H4 (cell line): ENCODE measurements at regions not wholly inside any gene's neighbourhood (a gene's known extent, or its start where the extent isn't known, plus 50 kb on each side); places are given as distances from the start of the nearest gene placed in this dataset.

Experiments
- DNase-seq: peaks from one replicate; pipeline ENCODE4 v3.0.0-alpha.2; 2015; ENCODE audit warnings: low spot score

DNA sequence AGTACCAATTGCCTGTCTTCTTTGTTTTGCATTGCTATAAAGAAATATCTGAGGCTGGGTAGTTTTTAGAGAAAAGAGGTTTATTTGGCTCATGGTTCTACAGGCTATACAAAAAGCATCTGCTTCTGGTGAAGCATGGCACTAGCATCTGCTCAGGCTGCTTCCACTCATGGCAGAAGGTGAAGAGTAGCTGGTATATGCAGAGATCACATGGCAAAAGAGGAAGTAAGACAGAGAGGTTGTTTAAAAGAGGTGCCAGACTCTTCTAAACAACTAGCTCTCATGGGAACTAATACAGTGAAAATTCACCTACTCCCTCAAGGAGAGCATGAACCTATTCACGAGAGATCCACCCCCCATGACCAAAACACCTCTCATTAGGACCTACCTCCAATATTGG is 56.7 kb upstream of the GUCA2B start:
- no peak for DNase-seq

DNA sequence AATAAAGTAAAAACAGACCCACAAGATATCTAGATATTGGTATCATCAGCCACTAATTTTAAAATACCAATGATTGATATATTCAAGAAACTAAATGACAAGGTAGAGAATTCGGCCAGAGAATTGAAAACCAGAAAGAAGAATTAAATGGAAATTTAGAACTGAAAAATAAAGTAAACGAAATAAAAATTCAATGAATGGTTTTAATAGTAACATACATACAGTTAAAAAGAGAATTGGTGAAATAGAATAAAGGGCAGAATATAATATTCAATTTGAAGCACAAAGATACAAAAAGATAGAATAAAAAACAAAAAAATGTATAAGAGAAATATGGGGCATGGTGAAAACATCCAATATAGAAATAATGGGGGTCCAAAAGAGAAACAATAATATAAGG is 64.0 kb upstream of the GUCA2B start:
- DNase-seq, result no peak

DNA sequence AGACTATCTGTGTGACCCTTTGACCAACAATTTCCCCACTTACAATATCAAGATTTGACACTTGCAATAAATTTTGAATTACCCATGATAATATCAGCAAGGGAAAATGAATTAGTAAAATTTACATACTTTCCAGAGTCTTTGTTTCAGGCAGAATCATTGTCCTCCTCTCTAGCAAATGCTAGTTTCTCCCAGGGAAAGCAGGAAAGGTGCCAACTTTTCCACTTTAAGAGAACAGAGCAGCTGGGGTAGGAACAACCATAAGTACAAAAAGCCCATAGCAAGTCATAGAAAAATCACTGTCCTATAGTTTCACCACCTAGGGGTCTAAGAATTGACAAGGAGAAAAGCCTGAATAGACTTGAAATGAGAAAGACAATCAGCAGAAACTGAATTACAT is 67.1 kb upstream of the GUCA2B start:
- no peak for DNase-seq

DNA sequence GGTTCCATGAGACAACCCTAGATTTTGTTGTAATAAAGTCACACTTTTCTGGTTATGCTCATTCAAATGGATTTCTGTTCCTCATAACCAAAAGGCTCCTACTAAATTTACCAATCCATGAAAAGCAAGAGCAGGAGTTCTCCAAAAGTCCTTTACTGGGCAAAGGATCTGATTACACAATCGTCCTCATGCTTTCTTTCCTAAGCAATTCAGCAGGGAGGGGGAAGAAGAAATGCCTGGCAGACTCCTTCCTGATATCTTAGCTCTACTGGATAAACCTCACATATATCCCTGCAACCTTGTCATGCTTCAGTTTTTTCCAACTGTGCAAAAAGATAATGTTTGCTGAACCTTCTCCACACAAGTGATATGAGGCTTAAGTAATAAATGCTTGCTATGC is 67.6 kb upstream of the GUCA2B start:
- peak; percentile 21 for DNase-seq

DNA sequence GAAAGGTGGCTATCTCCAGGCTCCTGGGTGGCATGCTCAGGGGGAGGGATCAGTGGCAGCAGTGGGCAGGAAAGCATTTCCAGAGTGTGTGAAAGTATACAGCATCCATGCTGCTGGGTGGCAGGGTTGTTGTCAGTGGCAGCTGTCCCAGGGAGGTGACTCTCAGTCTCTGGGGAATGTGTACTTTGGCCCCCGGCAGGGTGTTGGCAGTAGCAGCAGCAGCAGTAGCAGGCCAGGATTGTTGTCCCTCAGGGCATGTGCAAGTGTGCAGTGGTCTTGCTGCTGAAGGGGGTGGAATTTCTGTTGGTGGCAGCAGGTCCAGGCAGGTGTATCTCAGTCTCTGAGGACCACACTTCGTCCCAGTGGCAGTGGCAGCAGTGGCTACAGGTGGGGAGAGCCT is 71.7 kb upstream of the GUCA2B start:
- no peak for DNase-seq

DNA sequence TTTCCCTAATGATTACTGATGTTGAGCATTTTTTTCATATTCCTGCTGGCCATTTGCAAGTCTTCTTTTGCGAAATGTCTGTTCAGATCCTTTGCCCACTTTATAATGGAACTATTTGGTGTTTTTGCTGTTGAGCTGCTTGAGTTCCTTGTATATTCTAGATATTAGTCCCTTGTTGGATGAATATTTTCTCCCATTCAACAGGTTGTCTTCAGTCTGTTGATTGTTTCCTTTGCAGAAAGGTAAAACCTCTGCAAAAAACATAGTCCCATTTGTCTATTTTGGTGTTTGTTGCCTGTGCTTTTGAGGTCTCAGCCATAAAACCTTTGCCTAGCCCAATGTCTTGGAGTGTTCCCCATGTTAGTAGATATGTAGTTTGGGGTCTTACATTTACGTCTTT is 78.0 kb upstream of the GUCA2B start:
- DNase-seq, result no peak

DNA sequence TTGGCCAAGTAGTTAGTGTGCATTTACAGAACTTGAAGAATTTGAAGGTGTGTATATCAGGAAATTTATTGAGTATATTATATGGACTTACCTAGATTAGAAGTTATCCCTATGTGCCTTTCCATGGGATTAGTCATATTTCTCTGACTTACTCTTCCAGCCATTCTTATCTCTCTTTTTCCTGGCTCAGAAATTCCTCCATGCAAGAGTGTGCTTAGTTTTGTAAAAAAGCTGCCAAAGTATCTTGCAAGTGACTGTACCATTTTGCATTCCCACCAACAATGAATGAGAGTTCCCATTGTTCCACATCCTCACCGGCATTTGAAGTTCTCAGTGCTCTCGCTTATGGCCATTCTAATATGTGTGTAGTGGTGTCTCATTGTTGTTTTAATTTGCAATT is 82.2 kb upstream of the GUCA2B start:
- DNase-seq, result no peak

DNA sequence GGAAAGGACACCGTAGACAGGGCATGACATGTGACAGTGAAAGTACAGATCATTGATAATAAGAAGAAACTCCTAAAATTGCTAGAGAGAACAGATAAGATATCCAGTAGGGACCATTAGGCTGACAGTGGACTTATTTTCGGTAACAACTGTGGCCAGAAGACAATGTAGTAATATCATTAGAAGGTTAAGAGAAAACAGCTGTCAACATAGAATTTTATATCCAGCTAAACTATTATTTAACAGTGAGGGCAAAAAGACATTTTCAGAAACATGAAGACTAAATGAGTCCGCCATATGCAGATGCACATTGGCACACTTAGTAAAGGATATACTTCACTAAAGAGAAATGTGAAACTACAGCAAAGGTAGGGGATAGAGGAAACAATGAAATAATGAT is 95.4 kb upstream of the GUCA2B start:
- DNase-seq, result no peak

DNA sequence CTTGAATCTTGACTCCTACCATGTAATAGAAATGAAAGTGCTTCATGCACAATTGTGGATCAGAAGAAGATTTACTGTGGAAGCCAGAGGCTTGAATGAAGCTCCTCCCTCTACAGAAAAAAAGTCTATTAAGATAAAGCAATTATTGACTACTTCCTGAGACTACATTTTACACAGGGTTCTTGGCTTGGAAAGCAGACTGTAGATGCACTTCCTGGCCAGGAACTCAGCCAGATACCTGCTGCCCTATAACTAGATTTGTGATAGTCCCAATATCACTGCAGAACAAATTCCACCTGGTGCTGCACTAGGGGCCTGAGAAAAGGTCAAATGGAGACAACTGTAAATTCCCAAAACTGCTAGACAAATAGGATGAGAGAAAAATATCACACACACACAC is 96.8 kb upstream of the GUCA2B start:
- DNase-seq, result no peak

DNA sequence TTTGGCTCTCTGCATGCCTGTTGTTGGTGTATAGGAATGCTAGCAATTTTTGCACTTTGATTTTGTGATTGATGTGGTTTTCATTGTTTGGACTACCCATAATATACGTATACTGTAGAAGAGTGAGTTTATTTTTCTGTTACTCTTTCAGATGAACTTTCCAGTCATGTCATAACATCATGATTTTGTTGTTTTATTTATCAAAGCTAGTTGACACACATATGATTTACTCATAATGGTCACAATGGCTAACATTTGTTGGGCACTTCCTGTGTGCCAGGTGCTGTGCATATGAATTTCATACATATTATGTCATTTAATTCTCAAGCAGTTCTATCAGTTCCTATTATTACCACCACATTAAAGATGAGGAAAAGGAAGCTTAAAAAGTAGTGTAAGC is 98.1 kb upstream of the GUCA2B start:
- no peak for DNase-seq

DNA sequence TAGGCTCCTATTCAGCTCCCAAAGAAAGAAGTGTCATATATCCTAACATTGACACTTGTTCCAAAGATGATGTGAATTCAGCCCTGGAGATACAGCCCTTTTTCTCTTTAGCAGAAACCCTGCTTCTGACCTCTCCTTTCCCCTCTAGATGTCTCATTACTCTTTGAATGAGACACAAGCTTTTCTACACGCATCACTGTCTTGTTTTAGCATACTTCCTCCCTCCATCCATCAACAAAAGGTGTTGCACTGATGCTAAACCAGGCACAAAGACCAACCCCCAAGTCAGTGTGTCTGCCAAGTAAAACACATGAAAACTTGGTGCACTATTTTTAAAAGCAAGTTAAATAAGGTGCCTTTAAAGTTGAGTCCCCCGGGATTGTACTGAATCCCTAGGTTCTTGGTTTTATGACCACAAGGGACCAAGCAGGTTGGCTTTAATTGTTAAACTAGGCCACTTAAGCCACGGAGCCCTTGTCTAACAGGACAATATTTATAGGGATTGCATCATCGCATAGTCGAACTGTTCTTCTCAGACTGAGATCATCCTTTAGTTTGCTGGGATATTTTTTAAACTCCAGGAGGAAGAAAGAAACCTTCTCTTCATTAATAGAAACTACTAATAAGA is 101.0 kb upstream of the GUCA2B start:
- no peak for DNase-seq

DNA sequence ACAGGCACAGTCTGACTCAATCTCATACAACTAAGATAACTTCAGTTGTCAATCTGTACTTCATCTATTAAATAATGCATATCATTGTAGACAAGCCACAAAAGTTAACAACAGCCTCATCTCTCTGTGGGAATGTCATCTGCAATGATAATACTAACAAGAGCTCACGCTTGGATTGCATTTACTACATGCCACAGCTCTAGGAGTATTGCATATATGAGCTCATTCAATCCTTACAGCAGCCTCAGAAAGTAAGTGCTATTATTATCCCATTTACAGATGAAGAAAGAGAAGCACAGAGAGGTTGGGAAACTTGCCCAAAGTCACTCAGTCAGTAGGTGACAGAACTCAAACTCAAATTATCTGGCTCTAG is 105.7 kb upstream of the GUCA2B start:
- no peak for DNase-seq

DNA sequence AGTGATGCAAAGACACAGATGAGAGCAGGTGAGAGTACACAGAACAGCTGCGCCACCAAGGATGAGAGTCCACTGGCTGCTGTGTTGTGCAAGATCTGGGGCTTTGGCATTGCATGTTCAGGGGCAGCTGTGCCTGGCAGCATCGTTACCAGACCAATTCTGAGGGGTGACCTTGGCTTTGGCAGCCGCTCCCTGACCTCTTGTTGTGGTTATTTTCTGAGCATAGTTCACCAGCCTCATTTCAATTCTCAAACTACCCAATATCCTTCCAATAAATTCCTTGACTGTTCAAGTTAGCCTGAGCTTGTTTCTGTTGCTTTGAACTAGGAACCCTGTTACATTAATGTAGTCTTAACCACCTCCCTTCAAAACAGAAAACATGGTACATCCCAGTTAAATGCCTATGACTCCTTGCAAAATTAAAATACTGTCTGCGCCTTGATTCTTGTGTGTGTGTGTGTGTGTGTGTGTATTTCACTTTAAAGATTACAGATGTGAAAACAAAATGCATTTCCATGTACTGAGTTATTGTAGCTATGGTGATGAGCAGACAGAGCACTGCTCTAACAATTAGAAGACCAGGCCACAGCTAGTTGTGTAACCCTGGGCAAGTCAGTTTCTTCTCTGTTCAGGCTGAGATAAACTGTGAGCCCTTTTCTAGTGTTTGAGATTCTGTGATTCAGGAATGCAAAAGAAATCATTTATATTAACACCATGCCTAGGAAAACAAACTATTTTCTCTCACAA is 106.3 kb upstream of the GUCA2B start:
- DNase-seq, result no peak

DNA sequence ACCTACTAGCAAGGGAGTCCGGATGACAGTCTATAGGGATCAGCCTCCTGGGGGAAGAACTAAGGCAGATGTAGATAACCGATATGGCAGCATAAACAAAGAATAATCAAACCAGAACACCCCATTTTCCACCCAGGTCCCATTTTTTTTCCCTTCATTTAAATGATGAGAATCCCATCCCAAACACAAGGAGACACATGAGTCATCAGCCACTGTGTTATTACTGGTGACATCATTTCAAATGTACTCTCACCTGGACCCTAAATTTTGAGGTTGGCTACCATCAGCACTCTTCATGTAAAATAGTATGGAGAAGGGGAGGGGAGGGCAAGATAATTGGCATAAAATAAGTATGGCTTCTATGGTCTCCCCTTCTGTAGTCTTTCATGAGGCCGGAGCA is 108.9 kb upstream of the GUCA2B start:
- no peak for DNase-seq

DNA sequence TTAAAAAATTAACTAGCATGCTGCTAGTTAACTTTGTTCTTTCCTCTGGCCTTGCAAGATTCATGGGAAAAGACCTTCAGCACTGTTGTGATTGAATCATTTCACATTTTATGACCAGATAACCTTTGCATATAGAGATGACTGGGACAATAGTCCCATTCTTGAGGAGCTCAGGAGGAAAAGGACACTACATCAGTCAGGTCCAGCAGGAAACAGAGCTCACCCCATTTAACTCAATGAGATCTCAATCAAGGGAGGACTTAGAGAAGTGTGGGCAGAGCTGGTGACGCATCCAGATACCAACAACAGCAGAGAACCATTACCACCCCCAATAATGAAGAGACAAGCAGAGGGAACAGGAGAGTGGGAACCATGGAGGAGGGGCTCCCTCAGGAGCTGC is 109.4 kb upstream of the GUCA2B start:
- no peak for DNase-seq

DNA sequence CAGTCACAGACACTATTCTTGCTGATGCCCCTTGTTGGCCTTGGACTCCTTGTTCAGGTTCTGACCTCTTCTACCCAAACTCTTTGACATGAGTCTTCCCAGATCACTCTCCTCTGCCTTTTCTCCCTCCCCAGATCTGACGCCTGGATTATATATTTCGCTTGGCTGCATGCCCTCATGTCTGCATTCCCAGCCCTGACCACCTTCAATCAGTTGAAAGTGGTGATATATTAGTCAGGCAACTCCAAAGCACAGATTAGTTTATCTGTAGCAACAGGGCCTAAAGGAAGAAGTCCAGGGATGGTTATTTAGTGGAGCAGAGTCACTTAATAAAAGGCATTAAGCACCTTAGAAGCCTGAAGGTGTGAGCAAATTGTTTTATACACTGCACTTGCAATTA is 110.0 kb upstream of the GUCA2B start:
- DNase-seq, result no peak

DNA sequence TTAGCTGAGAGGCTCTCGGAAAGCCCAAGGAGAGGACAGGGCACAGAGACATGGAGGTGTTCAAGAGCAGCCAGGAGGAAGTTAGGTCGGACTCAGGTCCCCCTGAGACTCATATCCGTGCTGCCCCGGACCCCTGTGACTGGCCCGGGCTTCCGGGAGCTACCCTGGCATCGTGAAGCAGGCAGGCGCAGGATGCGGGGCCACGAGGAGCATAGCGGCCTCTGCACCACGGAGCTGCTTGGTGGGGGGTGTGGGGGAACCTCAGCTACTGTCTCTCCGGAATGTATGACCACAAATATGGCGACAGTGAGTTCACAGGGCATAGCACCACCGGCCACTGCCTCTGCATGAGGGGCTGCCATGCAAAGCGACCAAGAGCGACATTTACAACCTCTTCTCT is 112.2 kb upstream of the GUCA2B start:
- no peak for DNase-seq

DNA sequence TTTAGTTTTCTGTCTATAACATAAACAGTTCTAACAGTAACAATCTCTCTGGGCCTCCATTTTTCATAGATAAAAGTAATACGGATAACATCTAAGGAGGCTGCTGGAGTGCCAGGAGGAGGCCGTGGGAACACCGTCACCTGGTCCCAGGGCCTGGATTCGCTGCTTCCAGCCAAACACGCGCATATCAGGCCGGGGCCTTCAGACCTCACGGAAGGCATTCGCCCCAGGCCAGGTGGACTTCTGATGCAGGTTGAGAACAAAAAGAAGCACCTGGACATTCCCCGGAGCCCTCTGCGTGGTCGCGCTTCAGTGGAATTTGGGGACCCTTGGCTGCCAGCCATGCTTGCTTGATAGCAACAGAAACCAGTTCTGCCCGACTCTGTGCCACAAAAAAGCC is 113.1 kb upstream of the GUCA2B start:
- DNase-seq, result no peak

DNA sequence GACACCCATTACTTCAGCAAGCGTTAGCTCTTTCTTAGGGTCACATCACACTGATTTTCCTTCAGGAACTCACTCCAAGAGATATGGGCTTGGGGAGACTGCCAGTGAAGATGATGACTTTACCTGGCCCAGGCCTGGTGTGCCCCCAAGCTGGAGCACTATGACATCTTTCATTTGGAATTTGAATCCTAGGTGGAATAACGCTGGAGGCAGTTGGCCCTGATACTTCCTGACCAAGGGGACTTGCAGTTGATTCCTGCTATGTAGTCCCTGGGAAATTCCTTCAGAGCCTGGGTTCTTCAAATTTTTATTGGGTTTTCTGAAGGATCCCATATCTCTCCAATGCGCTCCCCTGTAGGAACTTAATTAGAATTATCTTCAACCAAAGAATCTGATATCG is 114.9 kb upstream of the GUCA2B start:
- no peak for DNase-seq

DNA sequence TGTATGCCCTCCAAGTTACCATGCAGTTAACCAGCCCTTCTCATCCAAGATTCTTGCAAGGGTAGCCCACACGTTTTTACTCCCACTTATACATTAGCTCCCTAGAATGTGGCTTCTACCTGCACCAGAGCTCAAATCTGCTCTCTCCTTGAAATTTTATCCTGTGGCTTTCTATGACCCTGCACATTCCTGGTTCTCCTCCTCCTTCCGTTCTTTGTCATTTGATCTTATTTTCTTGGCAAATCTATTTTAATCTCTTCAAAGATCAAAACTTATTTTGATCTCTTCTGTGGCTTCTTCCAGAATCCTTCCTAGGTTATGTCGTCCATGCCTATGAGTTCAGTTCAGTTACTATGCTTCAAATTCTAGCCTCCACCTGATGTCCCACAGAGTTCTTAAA is 115.6 kb upstream of the GUCA2B start:
- DNase-seq, result no peak

DNA sequence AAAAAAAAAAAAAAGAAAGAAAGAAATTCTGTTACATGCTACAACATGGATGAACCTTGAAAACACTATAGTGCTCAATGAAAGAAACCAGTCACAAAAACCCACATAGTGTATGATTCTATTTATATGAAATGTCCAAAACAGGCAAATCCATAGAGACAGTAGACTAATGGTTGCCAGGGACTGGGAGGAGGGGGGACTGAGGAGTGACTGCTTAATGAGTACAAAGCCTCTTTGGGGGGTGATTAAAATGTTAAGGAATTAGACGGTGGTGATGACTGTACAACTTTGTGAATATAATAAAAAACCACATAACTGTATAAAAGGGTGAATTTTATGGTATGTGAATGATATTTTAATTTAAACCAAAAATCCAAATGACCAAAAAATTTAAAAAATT is 116.0 kb upstream of the GUCA2B start:
- DNase-seq, result no peak

DNA sequence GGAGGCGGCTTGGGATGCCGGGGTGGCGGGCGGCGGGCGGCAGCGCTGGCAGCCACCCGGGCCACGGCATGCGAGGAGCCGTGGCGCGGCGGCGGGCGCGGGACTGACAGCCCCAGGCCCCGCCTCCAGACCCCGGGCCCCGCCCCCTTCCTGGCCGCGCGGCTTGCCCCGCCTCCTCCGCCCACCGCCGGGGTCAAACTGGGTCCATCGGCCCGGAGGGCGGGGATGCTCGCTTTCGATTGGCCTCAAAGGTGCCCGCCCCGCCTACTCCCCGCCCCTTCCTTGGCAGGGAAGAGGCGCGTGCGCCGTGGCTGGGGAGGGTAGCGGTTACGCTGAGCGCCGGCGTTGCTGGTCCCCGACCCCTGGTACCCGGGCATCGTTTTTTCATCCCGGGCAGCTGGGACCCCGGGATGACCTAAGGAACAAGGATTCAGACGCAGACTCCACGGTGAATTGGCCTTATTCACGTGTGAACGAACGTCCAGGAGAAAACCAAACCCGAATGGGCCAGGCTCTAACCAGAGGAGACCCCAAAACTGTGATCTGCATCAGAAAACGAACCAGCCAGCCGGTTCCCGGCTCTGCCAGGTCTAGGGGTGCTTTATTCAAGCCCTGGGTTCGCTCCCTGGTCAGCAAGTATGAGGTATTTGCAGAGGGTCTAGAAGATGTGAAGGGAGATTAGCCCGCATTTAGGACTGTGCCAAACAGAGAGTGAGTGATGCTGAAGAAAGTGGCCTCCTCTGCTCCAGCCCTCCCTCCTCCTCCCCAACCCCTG is 117.2 kb upstream of the GUCA2B start:
- DNase-seq, result peak; percentile 88

DNA sequence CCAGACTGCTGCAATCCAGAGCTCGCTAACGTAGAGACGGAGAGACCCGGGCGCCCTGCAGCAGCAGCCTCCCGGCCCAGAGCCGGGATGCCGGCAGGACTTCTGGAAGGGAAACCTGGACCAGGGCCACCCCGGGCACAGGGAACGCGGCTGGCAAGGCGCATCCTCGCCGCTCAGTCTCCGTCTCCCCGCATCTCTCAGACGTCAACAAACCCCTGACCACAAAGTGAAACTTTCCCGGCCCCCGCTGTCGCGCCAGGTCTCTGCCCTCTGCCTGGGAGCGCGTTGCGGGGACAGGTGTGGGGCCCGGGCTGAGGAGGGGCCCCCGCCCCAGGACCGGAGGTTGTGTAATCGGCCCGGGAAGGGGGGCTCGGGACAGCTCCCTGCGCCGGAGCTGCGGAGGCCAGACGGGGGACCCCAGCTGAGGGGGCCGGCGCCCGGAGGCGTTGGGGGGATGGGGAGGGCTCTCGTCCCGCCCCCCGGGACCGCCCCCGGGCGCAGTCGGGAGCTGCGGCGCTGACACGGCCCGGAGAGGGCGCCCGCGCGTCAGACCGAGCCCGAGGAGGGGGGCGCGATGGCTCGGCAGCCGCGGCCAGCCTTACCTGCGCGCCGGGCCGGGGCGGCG is 116.6 kb upstream of the HIVEP3 start:
- peak; percentile 43 for DNase-seq
